H1 (cell line): ENCODE measurements at regions not wholly inside any gene's neighbourhood (a gene's known extent, or its start where the extent isn't known, plus 50 kb on each side); places are given as distances from the start of the nearest gene placed in this dataset.

Source experiments
- CTCF ChIA-PET: fragments of 300-600 bp; sonication (Branson Sonifier 250); formaldehyde crosslinking; loops from one replicate; lab custom pipeline; 2021; ENCODE audit not compliant: partially characterized antibody; lab: Charles Lee
- POLR2A ChIA-PET: fragments of 300-600 bp; sonication (Branson Sonifier 250); formaldehyde crosslinking; loops from one replicate; lab custom pipeline; 2021; ENCODE audit warnings: inconsistent platforms; ENCODE audit not compliant: partially characterized antibody; lab: Charles Lee
- DNase-seq, 2 experiments: peaks; one replicate each; pipeline versions ENCODE4 v3.0.0 to v3.0.0-alpha.2; 2010 to 2022; ENCODE audit warnings: low spot score in 2 of 2, low read depth in 1 of 2, mixed read lengths in 1 of 2
- FAIRE-seq: peaks from 2 replicates; lab custom pipeline; 2011; peaks lifted over from hg19 to GRCh38; lab: Jason Lieb, UNC
- H2AFZ ChIP-seq: 2 replicates; pipeline ENCODE4 v1.8.1; 2012; ENCODE audit warnings: low read length, inconsistent platforms
- H2AK5ac ChIP-seq: 2 replicates; pipeline ENCODE4 v1.6.1; 2013; ENCODE audit warnings: low read depth, low read length
- H2BK120ac ChIP-seq: replicated peaks from 2 replicates; pipeline ENCODE3; 2013; ENCODE audit warnings: low read depth, low read length, inconsistent platforms
- H2BK12ac ChIP-seq: 2 replicates; pipeline ENCODE4 v1.6.1; 2013; ENCODE audit warnings: low read depth, low read length
- H2BK15ac ChIP-seq: 2 replicates; pipeline ENCODE4 v1.6.1; 2013; ENCODE audit warnings: low read length
- H2BK20ac ChIP-seq: 2 replicates; pipeline ENCODE4 v1.6.1; 2013; ENCODE audit warnings: low read length
- H2BK5ac ChIP-seq: 2 replicates; pipeline ENCODE4 v1.6.1; 2013; ENCODE audit warnings: low read depth, low read length
- H3K14ac ChIP-seq: 2 replicates; pipeline ENCODE4 v1.6.1; 2013; ENCODE audit warnings: inconsistent platforms; ENCODE audit not compliant: insufficient read length
- H3K18ac ChIP-seq: 2 replicates; pipeline ENCODE4 v1.6.1; 2013; ENCODE audit warnings: low read length; ENCODE audit errors: extremely low read depth
- H3K23ac ChIP-seq: 2 replicates; pipeline ENCODE4 v1.6.1; 2013; ENCODE audit warnings: inconsistent platforms; ENCODE audit not compliant: insufficient read length
- H3K23me2 ChIP-seq: 2 replicates; pipeline ENCODE4 v1.6.1; 2013; ENCODE audit warnings: low read depth, low read length
- H3K27ac ChIP-seq: 2 replicates; pipeline ENCODE4 v1.6.1; 2011; ENCODE audit warnings: low read depth, low read length, inconsistent platforms
- H3K27me3 ChIP-seq, 4 experiments: replicated peaks in 1 of 4; 1 replicate in 1 of 4; 2 replicates in 3 of 4; pipeline versions ENCODE4 v1.6.1 to v1.8.1; 2011 to 2013; ENCODE audit warnings: low read length in 3 of 4, mild to moderate bottlenecking in 3 of 4, inconsistent platforms in 2 of 4, mixed read lengths in 2 of 4, moderate library complexity in 1 of 4; ENCODE audit not compliant: control insufficient read depth in 3 of 4, insufficient read depth in 3 of 4; ENCODE audit errors: extremely low read depth in 1 of 4
- H3K36me3 ChIP-seq, 4 experiments: 2 replicates each; pipeline versions ENCODE4 v1.6.1 to v1.8.1; 2011 to 2013; ENCODE audit warnings: mild to moderate bottlenecking in 4 of 4, low read length in 3 of 4, moderate library complexity in 2 of 4, control low read depth in 1 of 4, inconsistent platforms in 1 of 4; ENCODE audit not compliant: insufficient read depth in 4 of 4, control insufficient read depth in 2 of 4
- H3K4ac ChIP-seq: replicated peaks from 2 replicates; pipeline ENCODE3; 2013; ENCODE audit warnings: low read length, low read depth, mixed read lengths, inconsistent platforms; ENCODE audit not compliant: insufficient read length
- H3K4me1 ChIP-seq, 4 experiments: replicated peaks in 1 of 4; 1 replicate in 1 of 4; 2 replicates in 3 of 4; pipeline versions ENCODE4 v1.6.1 to v1.8.1; 2011 to 2013; ENCODE audit warnings: low read length in 3 of 4, inconsistent platforms in 2 of 4, mixed read lengths in 1 of 4; ENCODE audit not compliant: insufficient read depth in 4 of 4, control insufficient read depth in 3 of 4
- H3K4me2 ChIP-seq, 2 experiments: 2 replicates each; pipeline versions ENCODE4 v1.6.1 to v1.8.1; 2011 to 2013; ENCODE audit warnings: low read depth in 2 of 2, low read length in 2 of 2, control low read depth in 1 of 2, inconsistent platforms in 1 of 2, mild to moderate bottlenecking in 1 of 2; ENCODE audit not compliant: insufficient read depth in 1 of 2
- H3K4me3 ChIP-seq, 4 experiments: fragments of 200-600, 300-600 bp in 1 of 4; sonication (generic), shearing (Covaris generic), sonication (Bioruptor Twin) in 1 of 4; 2 replicates each; pipeline versions ENCODE4 v1.5.1 to v1.8.1; 2011 to 2016; ENCODE audit warnings: low read length in 4 of 4, low read depth in 3 of 4, control low read depth in 2 of 4, inconsistent platforms in 2 of 4, mild to moderate bottlenecking in 2 of 4, mixed read lengths in 1 of 4, moderate library complexity in 1 of 4; ENCODE audit not compliant: insufficient read depth in 2 of 4; ENCODE audit errors: extremely low read depth in 1 of 4
- H3K56ac ChIP-seq: replicated peaks from 2 replicates; pipeline ENCODE3; 2013; ENCODE audit warnings: low read depth, mild to moderate bottlenecking, mixed read lengths, low read length, inconsistent platforms; ENCODE audit not compliant: insufficient read length
- H3K79me1 ChIP-seq: 2 replicates; pipeline ENCODE4 v1.6.1; 2013; ENCODE audit warnings: low read depth, low read length, control low read depth
- H3K79me2 ChIP-seq, 2 experiments: 2 replicates each; pipeline versions ENCODE4 v1.6.1 to v1.8.1; 2012 to 2013; ENCODE audit warnings: low read length in 2 of 2, mild to moderate bottlenecking in 2 of 2, inconsistent platforms in 1 of 2; ENCODE audit not compliant: insufficient read depth in 2 of 2, control insufficient read depth in 1 of 2
- H3K9ac ChIP-seq, 4 experiments: replicated peaks in 1 of 4; 1 replicate in 1 of 4; 2 replicates in 3 of 4; pipeline versions ENCODE4 v1.6.1 to v1.8.1; 2011 to 2013; ENCODE audit warnings: low read depth in 3 of 4, low read length in 3 of 4, control low read depth in 2 of 4, mild to moderate bottlenecking in 2 of 4, moderate library complexity in 2 of 4, inconsistent platforms in 1 of 4; ENCODE audit errors: extremely low read depth in 1 of 4
- H3K9me3 ChIP-seq, 2 experiments: 2 replicates each; pipeline versions ENCODE4 v1.6.1 to v1.8.1; 2012 to 2013; ENCODE audit warnings: mild to moderate bottlenecking in 2 of 2, moderate library complexity in 2 of 2, control low read depth in 1 of 2, inconsistent platforms in 1 of 2, low read depth in 1 of 2, low read length in 1 of 2, mixed read lengths in 1 of 2; ENCODE audit not compliant: insufficient read depth in 2 of 2
- H4K20me1 ChIP-seq, 2 experiments: replicated peaks in 1 of 2; 2 replicates each; pipeline versions ENCODE3 to v1.8.1; 2011 to 2013; ENCODE audit warnings: inconsistent platforms in 2 of 2, low read length in 2 of 2, mild to moderate bottlenecking in 1 of 2; ENCODE audit not compliant: insufficient read depth in 2 of 2, control insufficient read depth in 1 of 2
- H4K5ac ChIP-seq: 2 replicates; pipeline ENCODE4 v1.6.1; 2013; ENCODE audit warnings: low read length, low read depth, mixed read lengths, inconsistent platforms; ENCODE audit not compliant: insufficient read length
- H4K8ac ChIP-seq: 2 replicates; pipeline ENCODE4 v1.8.0; 2013; ENCODE audit warnings: mild to moderate bottlenecking, moderate library complexity, low read length, inconsistent platforms; ENCODE audit not compliant: insufficient read depth; ENCODE audit errors: extremely low read depth
- H4K91ac ChIP-seq: replicated peaks from 2 replicates; pipeline ENCODE3; 2013; ENCODE audit warnings: low read length, mixed read lengths, inconsistent platforms; ENCODE audit not compliant: insufficient read length
- CBX8 ChIP-seq: fragments of 300-800, 300-1000 bp; sonication (generic); IDR thresholded peaks from 2 replicates; pipeline ENCODE4 v1.7.1; 2016; ENCODE audit warnings: low read depth, low read length, borderline replicate concordance
- CHD1 ChIP-seq: IDR thresholded peaks from 2 replicates; pipeline ENCODE4 v1.6.1; 2012; ENCODE audit warnings: low read depth, low read length, improper control_type of control experiment
- GTF2F1 ChIP-seq: IDR thresholded peaks from 2 replicates; pipeline ENCODE4 v1.6.1; 2012; ENCODE audit warnings: low read depth, low read length, improper control_type of control experiment, borderline replicate concordance
- HDAC6 ChIP-seq: IDR thresholded peaks from one replicate; pipeline ENCODE4 v1.7.1; 2012; ENCODE audit warnings: low read depth, mild to moderate bottlenecking, inconsistent platforms, low read length, moderate library complexity
- JUN ChIP-seq: IDR thresholded peaks from 2 replicates; pipeline ENCODE4 v1.6.1; 2011; ENCODE audit warnings: low read depth, mild to moderate bottlenecking, improper control_type of control experiment, low read length
- NRF1 ChIP-seq: IDR thresholded peaks from 2 replicates; pipeline ENCODE4 v1.6.1; 2011; ENCODE audit warnings: mild to moderate bottlenecking, low read depth, low read length, improper control_type of control experiment
- RAD21 ChIP-seq, 2 experiments: IDR thresholded peaks in 1 of 2; conservative IDR thresholded peaks in 1 of 2; 2 replicates each; pipeline ENCODE4 v1.6.1; 2011; ENCODE audit warnings: low read depth in 2 of 2, low read length in 2 of 2, improper control_type of control experiment in 1 of 2, inconsistent platforms in 1 of 2, mild to moderate bottlenecking in 1 of 2, moderate library complexity in 1 of 2
- RBBP5 ChIP-seq: IDR thresholded peaks from 2 replicates; pipeline ENCODE4 v1.7.1; 2012; ENCODE audit warnings: low read depth, mild to moderate bottlenecking, inconsistent platforms, low read length, moderate library complexity, borderline replicate concordance
- RXRA ChIP-seq: IDR thresholded peaks from 2 replicates; pipeline ENCODE4 v1.6.1; 2011; ENCODE audit warnings: low read depth, mild to moderate bottlenecking, low read length, moderate library complexity; ENCODE audit not compliant: insufficient read depth
- SAP30 ChIP-seq: fragments of 300-600 bp; sonication (generic); IDR thresholded peaks from 2 replicates; pipeline ENCODE4 v1.7.1; 2012; ENCODE audit warnings: low read length, moderate library complexity, mild to moderate bottlenecking, inconsistent platforms; ENCODE audit not compliant: insufficient read depth, insufficient replicate concordance
- SRF ChIP-seq: IDR thresholded peaks from 2 replicates; pipeline ENCODE4 v1.6.1; 2011; ENCODE audit warnings: mild to moderate bottlenecking, low read depth, low read length, moderate library complexity
- ZNF274 ChIP-seq: IDR thresholded peaks from 2 replicates; pipeline ENCODE4 v1.7.0; 2012; ENCODE audit warnings: low read length, borderline replicate concordance; ENCODE audit errors: extremely low read depth
- WGBS, 2 experiments: shearing (Covaris generic) in 1 of 2; methylation state at CpG; one replicate each; pipeline versions ENCODE4 v1.1.6 to v1.1.7; 2013 to 2015; ENCODE audit warnings: low lambda C conversion rate in 2 of 2, mixed read lengths in 2 of 2, inconsistent platforms in 1 of 2, low coverage in 1 of 2, missing lambda C conversion rate in 1 of 2; ENCODE audit not compliant: insufficient replicate concordance in 2 of 2, insufficient coverage in 1 of 2, insufficient read length in 1 of 2; ENCODE audit errors: extremely low coverage in 1 of 2, missing lambda C conversion rate in 1 of 2; 5-methylcytosine and 5-hydroxymethylcytosine counted together
- TF ChIP-seq, protein P1 (sequence below): IDR thresholded peaks from 2 replicates; pipeline ENCODE4 v1.6.1; 2012; ENCODE audit warnings: inconsistent platforms
- TF ChIP-seq, protein P2 (sequence below): IDR thresholded peaks from 2 replicates; pipeline ENCODE4 v1.6.1; 2012; ENCODE audit warnings: inconsistent platforms

DNA sequence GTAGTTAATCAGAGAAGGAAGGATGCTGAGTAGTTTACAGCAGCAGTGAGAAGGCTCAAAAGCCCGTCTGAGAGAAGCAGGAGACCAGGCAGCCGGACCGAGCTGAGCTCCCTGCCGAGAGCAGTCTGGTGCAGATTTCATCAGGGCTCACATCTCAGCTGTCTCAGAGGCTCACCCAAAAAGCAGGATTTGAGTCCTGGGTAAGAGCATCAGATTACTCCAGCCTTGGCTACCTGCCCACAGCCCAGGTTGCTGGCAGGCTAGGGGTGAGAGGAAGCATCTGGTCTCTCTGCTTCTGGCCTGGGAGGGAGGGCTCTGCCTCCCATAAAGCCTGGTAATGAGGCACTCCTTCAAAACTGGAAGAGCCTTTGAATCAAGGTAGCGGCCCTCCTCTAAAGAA lies 140.5 kb downstream of the ST6GAL2 start:
- Histone ChIP-seq H3K23me2 (no peaks in the 10 kb centered on the region), H3K9me3 (no peaks in the 10 kb centered on the region), H3K18ac (no peak overlapping the region), H3K79me2 (no peaks in the 10 kb centered on the region), H2BK20ac (no peak overlapping the region), H2AFZ (no peak overlapping the region), H2BK120ac (no peak overlapping the region), H3K23ac (no peak overlapping the region), H4K5ac (no peak overlapping the region), H3K36me3 (no peaks in the 10 kb centered on the region), H3K4me2 (no peak overlapping the region), H2BK5ac (no peak overlapping the region), H3K27me3 (no peaks in the 10 kb centered on the region), H3K79me1 (no peaks in the 10 kb centered on the region), H2AK5ac (no peak overlapping the region), H3K27ac (no peak overlapping the region), H2BK15ac (no peak overlapping the region), H3K56ac (no peak overlapping the region), H4K91ac (no peak overlapping the region), H2BK12ac (no peak overlapping the region), H3K4me1 (peaks cover 0 to 3% (median 0%) of the 10 kb centered on the region in 4 experiments; a peak in 1 of 7 replicates), H4K8ac (no peak overlapping the region), H3K4me3 (no peak overlapping the region), H3K4ac (no peak overlapping the region), H4K20me1 (no peaks in the 10 kb centered on the region), H3K9ac (no peak overlapping the region), H3K14ac (no peak overlapping the region)
- CTCF ChIA-PET, result interaction anchor here (1.1 kb wide), 1 partner anchor 15 kb away, joined by 3 read pairs; no protein-coding TSS in a partner anchor
- no peak for DNase-seq
- POLR2A ChIA-PET, result no interaction called here
- WGBS, 2 experiments, result 89% methylated on average over 5 of the region's 5 CpGs; no CpG with 5 or more reads in 1 of the 2 experiments
- FAIRE-seq, result no peak
- TF ChIP-seq RBBP5 (no peak), NRF1 (no peak), RAD21 (IDR thresholded peaks at IDR 0.05 in 1 of 2, conservative IDR thresholded peaks at IDR 0.05 in 1 of 2; ENCODE audit: low read depth in 2 of 2, low read length in 2 of 2) (no peak), SRF (no peak), GTF2F1 (no peak), CBX8 (no peak), RXRA (no peak), SAP30 (no peak), ZNF274 (no peak), JUN (no peak), HDAC6 (no peak), CHD1 (no peak)
- TF ChIP-seq, protein P1, sequence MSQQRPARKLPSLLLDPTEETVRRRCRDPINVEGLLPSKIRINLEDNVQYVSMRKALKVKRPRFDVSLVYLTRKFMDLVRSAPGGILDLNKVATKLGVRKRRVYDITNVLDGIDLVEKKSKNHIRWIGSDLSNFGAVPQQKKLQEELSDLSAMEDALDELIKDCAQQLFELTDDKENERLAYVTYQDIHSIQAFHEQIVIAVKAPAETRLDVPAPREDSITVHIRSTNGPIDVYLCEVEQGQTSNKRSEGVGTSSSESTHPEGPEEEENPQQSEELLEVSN, result no peak
- TF ChIP-seq, protein P2, sequence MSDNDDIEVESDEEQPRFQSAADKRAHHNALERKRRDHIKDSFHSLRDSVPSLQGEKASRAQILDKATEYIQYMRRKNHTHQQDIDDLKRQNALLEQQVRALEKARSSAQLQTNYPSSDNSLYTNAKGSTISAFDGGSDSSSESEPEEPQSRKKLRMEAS, result no peak
